Esophagus squamous epithelium (tissue), 5 donors: ENCODE measurements at regions not wholly inside any gene's neighbourhood (a gene's known extent, or its start where the extent isn't known, plus 50 kb on each side); places are given as distances from the start of the nearest gene placed in this dataset.

Experiments
- DNase-seq: peaks from one replicate; lab custom pipeline; 2025; lab: John Stamatoyannopoulos, UW
- H3K27ac ChIP-seq, 4 donors: fragments of 200-600 bp; sonication (generic); one replicate each; pipeline ENCODE4 v1.5.1; 2016 to 2019; ENCODE audit warnings: mild to moderate bottlenecking in 1 of 4
- H3K27me3 ChIP-seq, 4 donors: fragments of 200-600 bp; sonication (generic); 1 replicate in 3 of 4; 2 replicates in 1 of 4; pipeline versions ENCODE4 v1.5.1 to v1.6.0; 2017 to 2021; ENCODE audit warnings: antibody characterized with exemption in 1 of 4
- H3K36me3 ChIP-seq, 3 donors: fragments of 200-600 bp; sonication (generic); one replicate each; pipeline ENCODE4 v1.5.1; 2016 to 2019
- H3K4me1 ChIP-seq, 3 donors: fragments of 200-600 bp; sonication (generic); one replicate each; pipeline ENCODE4 v1.5.1; 2017 to 2019
- H3K4me3 ChIP-seq, 4 donors: fragments of 200-600 bp; sonication (generic); 1 replicate in 3 of 4; 2 replicates in 1 of 4; pipeline ENCODE4 v1.5.1; 2016 to 2019; ENCODE audit warnings: mild to moderate bottlenecking in 2 of 4, moderate library complexity in 1 of 4
- H3K9me3 ChIP-seq, 3 donors: fragments of 200-600 bp; sonication (generic); one replicate each; pipeline ENCODE4 v1.5.1; 2016 to 2019
- POLR2A ChIP-seq, 4 donors: fragments of 450-650 bp; IDR thresholded peaks; one replicate each; pipeline ENCODE4 v1.6.1; 2017; ENCODE audit warnings: antibody characterized with exemption in 4 of 4, mild to moderate bottlenecking in 4 of 4, moderate library complexity in 3 of 4
- WGBS, 2 donors: methylation state at CpG; one replicate each; pipeline ENCODE4 v1.1.5; 2018; 5-methylcytosine and 5-hydroxymethylcytosine counted together
- intact Hi-C: fragments of 100-400 bp; cut with DNase I; formaldehyde crosslinking; loops from one replicate; pipeline ENCODE4 v1.15.0; 2022
- TF ChIP-seq, protein P1 (sequence below), 6 experiments: fragments of 450-650 bp in 4 of 6; fragments of 200-600 bp in 2 of 6; sonication (generic) in 2 of 6; IDR thresholded peaks; one replicate each; pipeline ENCODE4 v1.5.1; 2016 to 2019; ENCODE audit warnings: antibody characterized with exemption in 6 of 6, mild to moderate bottlenecking in 4 of 6, moderate library complexity in 4 of 6
- donor health status: DM: yes; HTN: yes; CAD: no.

DNA sequence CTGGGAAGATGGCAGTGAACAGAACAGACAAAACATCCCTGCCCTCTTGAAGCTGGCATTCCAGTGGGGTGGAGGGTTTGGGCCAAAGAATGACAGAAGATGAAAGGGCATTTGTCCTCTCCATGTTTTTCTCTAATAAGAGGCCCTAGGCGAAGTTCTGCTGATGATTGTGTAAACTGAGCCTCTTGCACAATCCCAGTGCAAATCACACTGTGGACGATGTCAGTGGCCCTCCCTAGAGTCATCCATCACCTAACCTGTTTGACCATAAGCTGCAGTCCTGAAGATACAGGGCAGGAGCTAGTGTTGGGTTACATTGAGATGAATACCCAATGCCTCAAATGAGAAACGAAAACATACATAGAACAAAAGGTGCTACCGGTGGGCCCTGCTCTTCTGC lies 622.4 kb upstream of the TBX3 start:
- TF ChIP-seq, protein P1, sequence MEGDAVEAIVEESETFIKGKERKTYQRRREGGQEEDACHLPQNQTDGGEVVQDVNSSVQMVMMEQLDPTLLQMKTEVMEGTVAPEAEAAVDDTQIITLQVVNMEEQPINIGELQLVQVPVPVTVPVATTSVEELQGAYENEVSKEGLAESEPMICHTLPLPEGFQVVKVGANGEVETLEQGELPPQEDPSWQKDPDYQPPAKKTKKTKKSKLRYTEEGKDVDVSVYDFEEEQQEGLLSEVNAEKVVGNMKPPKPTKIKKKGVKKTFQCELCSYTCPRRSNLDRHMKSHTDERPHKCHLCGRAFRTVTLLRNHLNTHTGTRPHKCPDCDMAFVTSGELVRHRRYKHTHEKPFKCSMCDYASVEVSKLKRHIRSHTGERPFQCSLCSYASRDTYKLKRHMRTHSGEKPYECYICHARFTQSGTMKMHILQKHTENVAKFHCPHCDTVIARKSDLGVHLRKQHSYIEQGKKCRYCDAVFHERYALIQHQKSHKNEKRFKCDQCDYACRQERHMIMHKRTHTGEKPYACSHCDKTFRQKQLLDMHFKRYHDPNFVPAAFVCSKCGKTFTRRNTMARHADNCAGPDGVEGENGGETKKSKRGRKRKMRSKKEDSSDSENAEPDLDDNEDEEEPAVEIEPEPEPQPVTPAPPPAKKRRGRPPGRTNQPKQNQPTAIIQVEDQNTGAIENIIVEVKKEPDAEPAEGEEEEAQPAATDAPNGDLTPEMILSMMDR (IDR thresholded peaks at IDR 0.05): no peak
- no peak for TF ChIP-seq POLR2A (IDR thresholded peaks at IDR 0.05)
- Histone ChIP-seq H3K4me3 (no peak overlapping the region), H3K27me3 (no peaks in the 10 kb centered on the region), H3K4me1 (peaks cover 0 to 5% (median 0%) of the 10 kb centered on the region in 3 donors), H3K9me3 (no peaks in the 10 kb centered on the region), H3K27ac (no peak overlapping the region), H3K36me3 (no peaks in the 10 kb centered on the region)
- intact Hi-C loops: no loop called here
- DNase-seq: no peak
- 55 to 83% methylated on average over 3 to 4 of the region's 4 CpGs for WGBS, 2 donors

DNA sequence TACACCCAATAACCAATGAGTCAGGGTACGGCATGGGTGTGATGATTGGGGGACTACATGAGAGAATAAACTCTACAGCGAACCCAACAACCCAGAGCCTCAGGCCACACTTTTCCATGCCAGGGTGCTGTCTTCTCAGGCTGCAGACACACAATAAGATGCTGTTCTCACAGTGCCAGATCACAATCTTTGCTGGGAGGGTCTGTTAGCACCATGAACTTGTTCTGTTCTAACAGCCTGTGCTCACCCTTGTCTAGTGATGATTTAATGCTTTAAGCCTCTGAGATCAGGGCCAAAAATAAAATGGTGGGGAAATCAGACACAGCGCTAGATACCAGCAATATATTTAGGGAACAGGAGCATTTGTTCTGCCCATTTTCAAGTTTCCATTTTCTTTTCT lies 621.9 kb upstream of the TBX3 start:
- Histone ChIP-seq H3K4me1 (peaks cover 0 to 5% (median 0%) of the 10 kb centered on the region in 3 donors), H3K27me3 (no peaks in the 10 kb centered on the region), H3K4me3 (no peak overlapping the region), H3K36me3 (no peaks in the 10 kb centered on the region), H3K27ac (no peak overlapping the region), H3K9me3 (no peaks in the 10 kb centered on the region)
- TF ChIP-seq POLR2A (IDR thresholded peaks at IDR 0.05): no peak
- TF ChIP-seq, protein P1 (IDR thresholded peaks at IDR 0.05): no peak
- intact Hi-C loops: no loop called here
- DNase-seq: no peak
- 77 to 84% methylated on average over 3 of the region's 3 CpGs for WGBS, 2 donors

DNA sequence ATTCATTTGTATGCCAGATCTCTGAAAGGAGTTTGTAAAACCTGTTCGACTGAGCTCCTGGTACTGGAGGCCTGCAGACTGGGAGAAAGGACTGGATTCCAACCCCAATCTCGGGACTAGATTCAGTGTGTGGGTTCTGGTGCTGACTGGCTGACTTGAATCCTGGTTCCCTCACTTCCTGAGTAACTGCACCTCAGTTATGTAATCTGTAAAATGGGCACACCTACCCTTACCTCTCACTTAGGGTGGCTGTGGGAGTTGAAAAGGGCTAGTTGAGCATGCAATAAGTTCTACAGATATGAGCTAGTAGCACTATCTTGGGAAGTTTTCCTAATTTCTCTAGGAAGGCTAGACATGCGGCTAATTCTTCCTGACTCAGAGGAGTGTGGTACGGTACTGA lies 621.3 kb upstream of the TBX3 start:
- no peak overlapping the region for H3K4me3 ChIP-seq
- no peaks in the 10 kb centered on the region for H3K27me3 ChIP-seq
- H3K9me3 ChIP-seq: no peaks in the 10 kb centered on the region
- WGBS, 2 donors: 72 to 88% methylated on average over 4 of the region's 4 CpGs
- H3K36me3 ChIP-seq: no peaks in the 10 kb centered on the region
- H3K4me1 ChIP-seq: peaks cover 0 to 5% (median 0%) of the 10 kb centered on the region in 3 donors
- intact Hi-C loops: no loop called here
- no peak for DNase-seq
- no peak for TF ChIP-seq POLR2A (IDR thresholded peaks at IDR 0.05)
- TF ChIP-seq, protein P1 (IDR thresholded peaks at IDR 0.05): no peak
- H3K27ac ChIP-seq: no peak overlapping the region

DNA sequence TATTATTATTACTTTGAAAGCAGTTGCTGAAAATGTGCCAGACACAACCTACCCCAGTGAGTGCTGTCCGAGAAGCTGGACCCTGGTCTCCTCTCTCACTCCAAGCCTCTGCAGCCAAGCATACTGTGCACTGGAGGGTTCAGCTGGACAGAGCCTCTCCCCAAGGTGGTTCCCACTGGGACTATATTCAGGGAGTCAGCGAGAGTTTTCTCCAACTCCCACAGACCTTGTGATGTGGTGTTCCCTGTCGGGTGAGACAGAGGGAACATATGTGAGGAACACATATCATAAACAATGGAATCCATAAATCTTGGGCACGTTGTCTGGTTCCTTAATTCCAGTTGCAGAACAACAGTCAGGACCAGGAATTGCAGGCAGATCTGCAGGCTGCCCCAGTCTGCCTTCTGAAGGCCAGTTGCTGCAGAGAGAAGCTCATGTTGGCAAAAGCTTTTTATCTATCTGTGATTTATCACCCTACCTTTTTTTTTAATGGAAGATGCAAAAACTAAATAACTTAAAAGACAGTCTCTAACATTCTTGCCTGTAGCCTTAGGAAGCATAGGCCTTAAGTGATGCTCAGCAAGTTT lies 619.8 kb upstream of the TBX3 start:
- DNase-seq: no peak
- Histone ChIP-seq H3K27me3 (peaks cover 0 to 3% (median 0%) of the 10 kb centered on the region in 4 donors), H3K27ac (no peak overlapping the region), H3K4me1 (peaks cover 0 to 5% (median 0%) of the 10 kb centered on the region in 3 donors), H3K4me3 (no peak overlapping the region), H3K36me3 (no peaks in the 10 kb centered on the region), H3K9me3 (no peaks in the 10 kb centered on the region)
- no peak for TF ChIP-seq POLR2A (IDR thresholded peaks at IDR 0.05)
- TF ChIP-seq, protein P1 (IDR thresholded peaks at IDR 0.05): no peak
- WGBS, 2 donors: 54 to 69% methylated on average over 3 to 4 of the region's 4 CpGs
- intact Hi-C loops: no loop called here

DNA sequence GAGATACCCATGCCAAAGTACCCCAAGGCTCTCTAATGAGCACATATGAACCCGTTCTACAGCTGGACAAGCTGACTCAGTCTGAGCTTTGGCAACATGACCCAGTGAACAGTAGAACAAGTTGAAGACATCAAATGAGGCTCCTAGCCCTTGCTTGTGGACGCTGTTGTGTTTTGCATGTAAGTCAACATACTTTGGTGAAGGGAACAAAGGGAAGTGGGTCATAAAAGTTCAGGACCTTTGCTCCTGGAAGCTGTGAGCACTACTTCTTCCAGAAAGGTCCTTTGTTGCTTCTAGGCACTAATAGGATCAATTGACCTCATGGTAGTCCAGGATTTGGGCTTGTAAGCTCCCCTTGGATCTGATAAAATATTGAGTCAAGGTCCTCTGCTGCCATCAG lies 613.5 kb upstream of the TBX3 start:
- H3K36me3 ChIP-seq: no peaks in the 10 kb centered on the region
- H3K9me3 ChIP-seq: no peaks in the 10 kb centered on the region
- peaks cover 0 to 5% (median 0%) of the 10 kb centered on the region in 4 donors for H3K27me3 ChIP-seq
- no peak overlapping the region for H3K4me3 ChIP-seq
- H3K4me1 ChIP-seq: peaks cover 0 to 9% (median 0%) of the 10 kb centered on the region in 3 donors
- no peak for DNase-seq
- TF ChIP-seq, protein P1 (IDR thresholded peaks at IDR 0.05): no peak
- no peak for TF ChIP-seq POLR2A (IDR thresholded peaks at IDR 0.05)
- 49 to 83% methylated on average over 2 of the region's 2 CpGs for WGBS, 2 donors
- H3K27ac ChIP-seq: no peak overlapping the region
- intact Hi-C loops: no loop called here
